ENCODE measurements at regions not wholly inside any gene's neighbourhood (a gene's known extent, or its start where the extent isn't known, plus 50 kb on each side); places are given as distances from the start of the nearest gene placed in this dataset.
A peak's percentile ranks its signal among the peaks of the same experiment; 100 is the strongest.

DNA sequence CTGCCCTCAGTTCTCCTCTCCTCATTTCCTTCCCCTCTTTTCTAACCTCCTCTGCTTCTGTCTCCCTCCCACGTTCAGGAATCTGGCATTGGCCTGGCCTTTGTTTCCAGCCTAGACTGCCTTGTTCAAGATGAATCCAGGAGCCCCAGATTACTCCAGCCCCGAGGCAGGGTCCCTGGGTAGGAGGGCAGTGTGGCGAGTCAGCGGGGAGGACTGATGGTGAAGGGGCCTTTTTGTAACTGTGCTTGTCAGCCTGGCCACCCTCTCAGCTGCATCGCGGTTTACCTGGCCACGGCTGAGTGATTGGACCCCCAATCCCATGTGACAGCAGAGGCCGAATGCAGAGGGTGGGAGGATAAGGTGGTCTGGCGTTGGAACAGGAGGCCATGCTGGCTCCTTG lies 96.1 kb upstream of the SHH start:
- ATAC-seq: no peak

DNA sequence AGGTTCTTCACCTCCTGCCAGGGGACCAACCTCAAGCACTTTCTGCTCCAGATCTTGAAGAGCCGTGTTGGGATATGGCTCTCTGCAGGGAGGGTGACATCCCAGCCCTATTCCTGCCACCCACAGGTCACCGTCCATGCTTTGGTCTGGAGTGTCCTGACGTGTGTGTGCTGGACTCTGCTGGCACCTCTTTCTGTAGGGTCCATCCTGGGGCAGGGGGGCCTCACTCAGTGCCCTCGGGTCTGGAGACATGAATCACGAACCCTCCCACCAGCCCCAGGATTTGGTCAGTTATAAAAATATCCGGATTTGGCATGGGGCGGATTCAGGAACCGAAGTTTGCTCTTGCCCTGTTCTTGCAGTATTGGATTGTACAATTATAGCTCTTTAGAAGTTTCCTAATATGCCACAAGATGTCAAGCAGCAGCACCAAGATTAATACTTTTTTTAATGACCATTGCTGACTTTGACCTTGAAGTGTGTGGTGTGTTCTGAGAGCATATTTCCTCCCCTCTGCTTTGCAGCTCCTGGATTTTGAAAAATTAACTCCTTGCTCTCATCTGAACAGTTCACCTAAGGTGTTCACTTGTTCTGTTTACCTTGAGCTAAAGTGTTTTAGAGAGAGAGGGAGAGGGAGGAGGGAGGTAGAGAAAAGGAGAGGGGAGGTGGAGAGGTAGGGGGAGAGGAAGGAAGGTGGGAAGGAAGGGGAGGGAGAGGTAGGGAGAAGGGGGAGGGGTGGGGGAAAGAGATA lies 95.4 kb upstream of the SHH start:
- no peak for ATAC-seq

DNA sequence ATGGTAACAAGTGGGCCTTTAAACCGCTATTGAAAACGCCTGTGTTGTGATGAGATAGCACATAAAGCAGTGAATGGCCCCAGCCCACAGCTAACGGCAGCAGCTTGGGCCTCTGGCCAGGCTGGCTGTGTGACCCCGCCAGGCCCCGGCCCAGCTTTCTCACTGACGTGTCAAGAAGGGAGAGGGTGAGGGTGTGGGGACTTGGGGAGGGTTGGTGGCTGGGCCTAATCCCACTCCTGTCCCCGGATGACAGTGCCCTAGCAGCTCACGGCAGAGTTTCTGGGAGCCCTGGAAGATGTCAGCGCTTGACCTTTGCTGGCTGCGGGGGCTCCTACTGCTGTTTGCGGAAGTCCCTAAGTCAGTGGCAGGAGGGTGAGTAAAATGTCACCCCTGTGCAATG lies 88.9 kb upstream of the SHH start:
- ATAC-seq: no peak

DNA sequence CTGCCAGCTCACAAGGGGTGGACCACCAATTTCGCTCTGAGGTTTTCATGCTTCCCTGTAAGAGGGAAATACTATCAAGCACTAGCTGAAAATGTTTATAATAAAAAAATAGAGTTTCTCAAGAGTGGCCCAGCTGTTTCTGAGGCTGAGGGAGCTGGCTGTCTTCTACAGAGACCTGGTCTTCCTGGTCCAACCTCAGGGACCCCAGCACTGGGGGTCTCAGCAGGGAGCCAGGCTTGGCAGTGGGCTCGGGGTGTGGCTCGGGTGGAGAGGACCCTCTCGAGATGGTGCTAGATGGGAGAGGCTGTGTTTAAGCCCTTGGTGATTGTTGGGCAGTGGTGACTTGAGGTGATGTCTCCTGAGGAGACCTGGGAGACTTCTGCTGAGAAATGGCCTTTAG lies 87.3 kb upstream of the SHH start:
- ATAC-seq: no peak

DNA sequence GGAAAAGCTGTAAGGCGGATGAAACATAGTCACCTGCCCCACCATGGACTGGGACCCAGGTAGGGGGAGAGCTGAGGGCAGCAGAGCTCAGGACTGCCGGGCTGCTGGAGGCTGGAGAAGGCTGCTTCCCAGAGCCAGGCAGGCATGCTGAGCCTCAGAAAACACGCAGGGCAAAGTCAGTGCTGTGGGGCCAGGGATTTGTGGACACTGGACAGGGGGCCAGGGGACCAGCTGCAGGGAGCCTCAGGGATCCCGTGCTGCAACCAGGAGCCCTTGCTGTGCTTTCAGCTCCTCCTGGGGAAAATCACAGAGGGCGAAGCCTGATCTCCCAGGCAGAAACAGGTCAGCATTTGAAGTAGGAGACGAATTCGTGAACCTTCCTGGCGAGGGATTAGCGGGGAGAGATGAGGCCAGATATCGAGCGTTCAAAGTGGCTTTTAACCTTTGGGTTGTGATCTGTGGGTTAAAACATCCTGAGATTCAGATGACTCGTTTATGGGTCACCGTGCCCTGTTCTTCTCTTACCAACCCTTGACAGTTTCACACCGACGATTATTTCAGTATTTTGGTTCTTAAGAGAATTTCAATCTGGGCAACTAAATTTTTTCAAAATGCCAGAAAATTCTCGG lies 85.6 kb upstream of the SHH start:
- ATAC-seq: no peak

DNA sequence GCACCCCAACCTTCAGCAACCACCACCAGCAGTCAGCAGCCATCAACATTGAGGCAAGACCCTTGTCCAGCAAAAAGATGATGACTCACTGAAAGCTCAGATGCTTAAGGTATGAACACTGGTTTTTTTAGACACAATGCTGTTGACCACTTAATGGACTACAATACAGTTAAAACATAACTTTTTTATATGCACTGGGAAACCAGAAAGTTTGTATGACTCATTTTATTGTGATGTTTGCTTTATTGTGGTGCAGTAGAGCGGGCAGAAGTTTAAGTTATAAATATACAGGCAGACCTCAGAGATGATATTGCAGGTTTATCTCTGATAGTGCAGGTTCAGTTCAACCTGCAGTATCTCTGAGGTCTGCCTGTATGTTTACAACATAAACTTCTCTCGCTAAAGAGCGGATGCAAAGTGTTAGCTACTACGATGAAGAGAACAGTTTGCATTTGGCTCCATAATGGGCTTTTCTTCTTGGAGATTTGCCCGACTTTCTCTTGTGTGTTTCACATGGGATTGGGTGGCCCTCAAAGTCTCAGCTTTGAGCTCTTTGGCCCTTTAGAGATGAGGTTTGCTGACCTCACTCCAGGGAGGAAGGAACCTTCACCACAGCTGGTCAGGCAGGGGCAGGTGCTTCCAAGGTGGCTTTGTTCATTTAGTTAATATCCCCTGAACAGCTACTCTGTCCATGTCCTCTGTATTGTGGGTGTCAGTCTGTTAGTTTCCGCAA lies 84.4 kb upstream of the SHH start:
- ATAC-seq: no peak

DNA sequence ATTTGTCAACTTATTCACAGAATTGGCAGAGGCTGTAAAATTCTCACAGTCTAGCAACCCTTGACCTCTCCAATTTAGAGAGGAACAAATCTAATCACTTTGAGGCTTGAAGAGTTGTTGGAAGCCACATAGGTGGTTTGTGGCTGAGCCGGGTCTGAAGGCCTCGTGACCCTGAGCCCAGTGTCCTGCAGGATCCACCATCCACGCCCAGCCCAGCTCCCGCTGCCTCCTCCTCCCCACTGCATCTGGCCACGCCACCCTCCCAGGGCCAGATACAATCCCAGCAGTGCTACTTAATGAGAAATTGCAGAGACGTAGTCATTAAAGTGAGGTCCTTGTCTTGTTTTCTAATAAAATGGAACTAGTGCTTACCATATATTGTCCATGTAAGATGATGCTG lies 81.4 kb upstream of the SHH start:
- ATAC-seq: no peak

DNA sequence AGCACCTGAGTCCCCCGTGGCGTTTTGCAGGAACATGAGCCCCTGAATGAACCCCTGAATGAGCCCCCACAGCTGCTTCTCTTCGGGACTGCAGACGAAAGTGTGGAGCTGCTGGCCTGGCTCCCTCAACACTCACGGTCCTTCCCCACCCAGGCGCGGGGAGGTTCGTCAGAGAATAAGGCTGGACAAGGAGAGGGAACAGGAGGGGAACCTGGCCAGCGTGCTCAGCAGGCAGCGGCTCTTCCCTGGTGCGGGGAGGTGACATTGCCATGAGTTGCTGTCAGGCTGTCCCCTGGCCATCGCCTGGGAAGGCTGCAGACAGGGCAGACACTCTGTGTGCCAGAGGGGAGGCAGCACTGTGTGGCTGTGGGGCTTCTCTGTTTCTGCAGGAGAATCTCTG lies 80.9 kb upstream of the SHH start:
- ATAC-seq: no peak

DNA sequence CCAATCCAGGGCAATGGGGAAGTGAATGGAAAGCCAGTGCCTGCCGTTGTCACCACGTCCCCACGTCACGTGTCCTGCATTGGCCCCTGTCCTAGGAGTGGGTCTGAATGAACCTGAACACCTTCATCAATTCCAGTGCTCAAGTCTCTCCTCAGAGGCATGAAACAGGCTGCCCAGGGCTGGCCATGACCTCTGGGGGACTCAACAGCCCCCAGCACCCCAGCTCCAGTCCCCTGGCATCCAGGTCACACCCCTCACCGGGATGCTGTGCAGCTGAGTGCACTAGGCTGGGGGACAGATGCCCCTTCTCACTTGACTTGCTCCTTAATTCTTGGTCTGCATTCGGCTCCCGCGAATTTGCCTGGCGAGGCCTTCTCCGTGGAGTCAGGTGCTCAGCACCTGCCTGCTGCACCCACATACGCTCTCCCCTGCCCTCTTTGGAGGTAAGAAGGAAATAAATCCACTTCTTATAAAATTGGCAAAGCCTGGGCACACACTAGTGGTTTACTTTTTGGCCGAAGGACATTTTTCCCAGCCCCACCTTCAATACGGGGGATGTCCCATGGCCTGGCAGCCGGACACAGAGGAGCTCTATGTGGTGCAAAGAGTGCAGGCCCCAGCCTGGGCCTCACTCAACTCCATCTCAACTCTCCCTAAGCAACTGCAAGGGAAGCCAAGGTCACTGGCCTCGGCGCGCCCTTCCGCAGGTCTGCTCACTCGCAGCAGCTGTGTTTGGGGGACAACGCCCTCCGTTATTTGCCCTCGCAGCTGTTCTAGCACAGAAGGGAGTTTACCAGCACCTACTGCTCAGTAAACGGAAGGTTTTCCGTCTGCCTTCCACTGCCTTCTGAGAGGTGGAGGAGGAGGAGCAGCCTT lies 77.6 kb upstream of the SHH start:
- no peak for ATAC-seq

DNA sequence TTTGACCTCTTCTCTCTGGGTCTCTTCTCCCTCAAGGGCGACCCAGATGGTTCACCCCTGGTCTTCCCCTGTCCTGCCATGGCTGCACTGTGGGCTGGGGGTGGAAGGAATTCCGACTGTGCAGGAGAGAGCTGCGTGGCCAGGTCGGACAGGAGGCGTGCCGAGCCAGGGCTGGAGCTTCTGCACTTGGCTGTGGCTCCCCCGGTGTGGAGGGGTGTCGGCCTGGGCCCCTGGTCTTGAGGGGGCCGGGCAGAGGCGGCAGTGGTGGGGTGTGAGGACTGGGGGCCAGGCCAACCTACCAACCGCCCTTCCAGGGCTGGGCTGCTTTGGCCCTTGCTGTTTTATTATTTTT lies 74.9 kb upstream of the SHH start:
- peak; percentile 14 for ATAC-seq

DNA sequence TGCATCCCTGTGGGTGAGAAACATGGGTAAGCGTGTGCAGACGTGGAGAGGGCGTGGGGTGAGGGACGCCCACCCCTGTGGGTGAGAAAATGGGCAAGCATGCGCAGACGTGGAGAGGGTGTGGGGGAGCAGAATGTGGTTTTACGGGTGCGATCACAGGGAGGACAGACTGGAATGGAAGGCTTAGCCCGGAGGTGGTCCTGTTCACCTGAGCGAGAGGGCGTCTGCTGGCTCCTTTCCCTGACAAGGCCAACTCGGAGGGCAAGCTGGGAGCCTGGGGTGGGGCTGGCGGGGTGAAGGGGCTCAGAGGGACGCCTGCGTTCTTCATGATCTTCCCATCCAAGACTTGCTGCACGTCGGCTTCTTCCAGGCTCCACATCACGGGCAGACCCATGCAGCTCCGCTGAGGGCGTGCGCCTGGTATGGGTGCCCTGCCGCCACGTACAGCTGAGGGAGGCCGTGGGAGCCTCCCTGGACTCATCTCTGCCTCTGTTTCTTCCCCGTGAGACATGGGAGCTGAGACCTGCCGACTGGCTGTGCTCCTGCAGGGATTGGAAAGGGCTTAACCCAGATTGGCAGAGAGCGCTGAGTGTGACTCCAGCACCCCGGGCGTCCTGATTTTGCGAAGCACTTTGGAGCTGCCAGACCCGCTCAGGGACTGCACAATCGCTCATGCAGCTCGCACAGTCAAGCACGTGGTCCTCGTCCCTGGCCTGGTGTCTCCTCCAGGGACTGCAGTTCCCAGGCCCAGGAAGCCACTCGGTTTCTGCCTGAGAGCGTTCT lies 74.3 kb upstream of the SHH start:
- no peak for ATAC-seq

DNA sequence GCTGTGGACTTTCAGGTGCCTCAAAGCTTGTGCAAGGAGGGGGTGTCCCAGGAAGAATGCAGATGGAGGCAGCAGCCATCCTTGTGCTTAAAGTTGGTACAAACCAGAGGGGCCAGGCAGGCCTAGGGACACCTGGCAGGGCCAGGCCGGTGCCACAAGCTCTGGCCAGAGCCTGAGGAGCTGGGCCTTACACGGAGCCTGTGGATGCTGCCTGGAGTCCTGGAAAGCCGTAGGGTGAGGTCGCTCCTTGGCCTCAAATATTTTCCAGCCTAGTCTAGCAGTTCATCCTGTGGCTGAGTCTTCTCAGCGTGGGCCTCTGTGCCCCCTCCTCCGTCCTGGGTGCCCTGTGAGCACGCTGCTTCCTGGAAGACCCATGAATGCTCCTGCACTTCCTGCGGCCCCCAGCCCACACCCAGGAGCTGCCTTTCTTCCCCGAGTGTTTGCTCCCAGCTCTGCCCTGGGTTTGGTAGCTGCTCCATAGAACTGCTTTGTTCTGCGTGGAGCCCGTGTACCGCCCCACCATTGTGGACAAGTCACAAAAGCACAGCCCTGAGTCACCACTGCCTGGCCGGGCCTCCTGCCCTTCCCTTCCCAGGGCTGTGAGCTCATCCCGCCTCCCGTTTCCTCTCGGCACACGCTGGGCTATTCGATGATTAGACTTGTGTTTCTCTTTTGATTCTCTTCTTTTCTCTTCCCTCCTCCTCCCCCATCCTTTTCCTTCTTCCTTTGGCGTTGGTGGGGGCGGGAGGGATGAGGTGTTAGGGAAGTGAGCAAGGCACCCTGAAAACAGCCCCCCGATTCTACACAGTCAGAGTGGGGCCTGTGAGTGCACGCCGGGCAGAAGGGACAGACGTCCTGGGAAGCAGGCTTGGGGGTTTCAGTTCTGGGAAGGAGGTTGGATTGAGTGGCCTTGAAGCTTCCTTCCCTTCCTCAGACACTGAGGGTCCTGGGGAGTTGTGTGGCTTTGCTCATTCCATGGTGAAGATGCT lies 73.2 kb upstream of the SHH start:
- peak; percentile 93 for ATAC-seq

DNA sequence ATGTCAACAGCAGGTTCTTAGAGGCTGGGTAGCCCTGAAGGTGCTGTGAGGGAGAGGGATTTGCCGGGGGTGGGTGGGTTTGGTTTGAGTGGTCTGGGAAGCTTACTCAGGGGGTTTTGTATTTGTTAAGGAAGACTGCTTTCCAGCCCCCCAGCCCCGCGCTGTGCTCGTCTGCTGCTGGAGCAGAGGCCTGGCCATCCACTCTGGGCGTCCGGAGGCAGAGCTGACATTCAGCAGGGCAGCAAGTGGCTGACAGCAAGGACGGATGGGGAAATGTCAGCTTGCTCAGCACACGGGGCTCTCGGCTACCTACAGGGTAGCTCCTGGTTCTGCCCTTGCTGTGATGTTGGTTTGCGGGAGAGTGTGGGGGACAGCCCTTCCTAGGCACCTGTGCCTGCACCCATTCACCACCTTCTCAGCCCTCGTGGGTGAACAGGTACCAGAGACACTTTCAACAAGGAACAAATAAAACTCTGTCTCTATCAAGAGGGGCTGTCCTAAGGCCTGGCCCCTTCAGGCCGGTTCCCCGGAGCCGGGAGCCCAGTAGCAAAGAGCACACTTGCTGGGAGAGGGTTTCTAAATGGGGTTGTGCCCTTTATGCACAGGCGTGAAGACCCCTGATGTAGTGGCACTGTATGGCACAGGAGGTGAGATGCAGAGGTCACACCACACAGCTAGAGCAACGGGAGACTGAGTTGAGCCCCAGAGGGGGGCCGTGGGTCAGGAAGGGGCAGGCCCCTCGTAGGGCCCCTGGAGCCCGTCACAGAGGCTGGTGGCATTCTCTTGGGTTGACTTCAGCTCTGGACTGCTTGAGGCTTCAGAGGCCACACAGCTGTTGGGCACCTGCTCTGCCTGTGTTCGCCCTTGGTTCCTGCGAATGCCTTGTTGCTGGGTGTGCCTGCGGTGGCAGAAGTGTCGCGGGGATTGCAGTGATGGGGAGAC lies 72.2 kb upstream of the SHH start:
- ATAC-seq: no peak

DNA sequence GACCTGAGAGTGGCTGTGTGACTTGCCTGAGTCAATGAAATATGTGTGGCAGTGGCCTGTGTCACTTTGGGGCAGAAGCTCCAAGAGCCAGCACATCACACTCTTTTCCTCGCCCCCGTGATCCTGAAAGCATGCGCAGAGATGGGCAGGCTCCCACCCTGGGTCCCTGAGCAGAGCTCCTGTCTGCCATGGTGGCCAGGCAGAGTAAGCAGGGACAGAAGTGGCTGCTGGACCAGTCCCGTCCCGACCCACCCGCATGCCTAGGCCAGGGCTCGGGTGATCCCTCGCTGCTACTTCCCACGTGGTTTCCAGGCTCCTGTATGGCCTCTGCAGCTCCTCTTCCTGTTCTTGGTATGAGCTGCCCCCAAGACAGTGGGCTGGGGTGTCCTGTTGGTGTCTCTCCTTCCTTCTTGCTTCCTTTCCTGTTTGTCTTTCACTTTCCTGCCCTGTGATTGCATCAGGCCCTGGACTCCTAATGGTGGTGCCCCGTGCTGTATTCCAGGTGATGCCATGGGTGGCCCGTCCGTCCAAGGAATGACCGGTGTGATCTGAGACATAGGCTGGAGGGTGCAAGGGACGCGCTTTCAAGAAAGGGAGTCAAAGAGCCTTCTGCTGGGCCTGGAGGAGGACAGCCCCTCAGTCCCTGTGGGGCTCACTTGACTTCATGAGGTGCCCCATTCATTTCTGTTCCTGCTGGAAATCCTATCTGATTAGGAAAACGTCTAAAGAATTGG lies 71.4 kb upstream of the SHH start:
- no peak for ATAC-seq

DNA sequence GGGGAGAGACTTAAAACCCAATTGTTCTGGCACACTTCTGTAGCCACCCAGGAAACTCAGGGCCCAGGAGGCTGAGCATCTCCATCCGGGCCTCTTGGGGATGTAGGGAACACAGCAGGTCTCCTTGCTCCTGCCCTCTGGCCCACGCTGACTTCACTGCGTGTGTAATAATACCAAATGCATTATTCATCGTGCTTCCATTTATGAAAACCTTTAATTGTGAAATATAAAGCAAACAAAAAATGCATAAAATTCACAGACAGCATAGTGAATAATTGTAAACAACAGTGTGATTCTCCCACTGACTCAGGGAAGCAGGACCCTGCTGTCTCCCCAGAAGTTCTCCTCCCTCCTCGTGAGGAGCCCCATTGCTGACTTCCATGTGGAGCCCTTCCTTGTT lies 70.3 kb upstream of the SHH start:
- no peak for ATAC-seq

DNA sequence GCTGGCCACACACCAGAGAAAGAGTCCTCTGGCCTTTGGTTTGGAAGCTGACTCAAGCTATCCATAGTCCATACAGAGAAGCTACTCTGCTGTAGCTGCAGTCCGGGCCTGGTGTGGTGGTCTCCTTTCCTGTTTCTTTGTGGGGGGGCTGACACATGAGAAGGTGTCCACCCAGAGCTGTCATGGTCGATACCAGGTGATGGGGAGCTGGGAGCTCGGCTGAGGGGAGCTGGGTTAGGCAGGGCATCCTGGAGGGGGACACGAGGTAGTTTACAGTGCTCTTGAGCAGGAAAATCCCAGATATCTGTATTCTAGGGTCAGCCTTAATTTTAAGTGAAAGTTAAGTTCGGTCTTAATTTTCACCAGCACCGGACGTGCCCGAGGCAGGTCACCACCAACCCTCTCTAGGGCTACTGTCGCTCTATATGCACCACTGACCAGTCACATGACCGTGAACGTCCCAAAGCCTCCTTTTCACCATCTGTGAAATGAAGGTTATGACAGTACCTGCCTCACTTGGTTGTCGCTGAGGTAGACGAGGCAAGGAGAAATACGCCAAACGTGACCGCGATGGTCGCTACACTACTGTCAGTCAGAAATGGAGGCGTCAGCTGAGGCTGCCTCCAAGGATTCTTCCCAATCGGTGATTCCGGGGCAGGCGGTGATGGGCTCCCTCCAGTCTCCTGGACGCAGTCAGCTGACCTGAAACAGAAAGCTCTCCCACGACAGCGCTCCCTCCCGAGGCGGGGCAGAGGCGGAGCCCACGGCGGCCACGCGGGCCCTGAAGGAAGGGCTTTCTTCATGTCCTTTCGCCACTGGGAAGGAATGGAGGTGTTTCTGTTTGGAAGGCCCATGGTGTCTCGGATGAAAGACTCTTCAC lies 69.4 kb upstream of the SHH start:
- no peak for ATAC-seq

DNA sequence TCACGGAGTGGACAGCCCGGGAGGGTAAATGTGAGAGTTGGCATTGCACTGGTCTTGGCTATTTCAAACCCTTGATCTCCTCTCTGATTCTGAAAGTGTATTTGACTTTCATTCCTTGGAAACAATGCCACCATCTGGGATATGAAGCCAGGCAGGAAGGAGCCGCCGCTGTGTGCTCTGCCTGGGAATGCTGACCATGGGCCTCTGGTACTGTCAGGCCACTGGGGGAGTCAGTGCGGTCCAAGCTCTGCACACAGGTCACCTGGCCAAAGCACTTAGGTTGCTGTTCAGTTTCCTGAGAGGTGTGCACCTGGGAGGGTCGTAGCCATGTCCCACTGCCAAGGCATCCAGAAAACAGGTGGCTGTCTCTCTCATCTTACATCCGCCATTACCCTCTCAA lies 68.5 kb upstream of the SHH start:
- ATAC-seq: no peak

DNA sequence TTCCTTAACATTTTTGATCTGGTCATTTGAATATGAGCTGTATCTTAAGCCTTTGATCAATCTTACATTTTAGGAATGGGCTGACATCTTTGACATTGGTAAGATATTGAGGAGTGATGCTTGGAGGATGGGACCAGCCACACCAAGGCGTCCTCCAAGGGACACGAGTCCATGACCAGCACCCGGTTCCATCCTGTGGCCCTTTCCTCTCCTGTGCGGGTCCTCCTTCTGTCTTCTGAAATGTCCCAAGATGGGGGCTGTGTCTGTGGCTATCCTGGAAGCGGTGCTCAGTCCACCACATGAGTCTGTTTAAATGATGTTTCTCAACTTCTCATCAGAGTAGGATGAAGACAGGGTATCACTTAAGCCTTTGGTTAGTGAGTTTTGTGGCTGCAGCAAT lies 67.3 kb upstream of the SHH start:
- ATAC-seq: no peak

Data from esophagus mucosa (tissue), 1 donor.